GM23338 (cell line): ENCODE measurements at regions not wholly inside any gene's neighbourhood (a gene's known extent, or its start where the extent isn't known, plus 50 kb on each side); places are given as distances from the start of the nearest gene placed in this dataset.

Source experiments
- EZH2 ChIP-seq: fragments of 200-600 bp; sonication (generic); IDR thresholded peaks from one replicate; pipeline ENCODE4 v1.8.0; 2017; ENCODE audit warnings: antibody characterized with exemption, mild to moderate bottlenecking, low read depth; ENCODE audit not compliant: unreplicated experiment
- EZH2phosphoT487 ChIP-seq: fragments of 200-600 bp; sonication (generic); IDR thresholded peaks from one replicate; pipeline ENCODE4 v1.8.1; 2018; ENCODE audit warnings: antibody characterized with exemption; ENCODE audit not compliant: unreplicated experiment
- JUNB ChIP-seq: IDR thresholded peaks from one replicate; pipeline ENCODE4 v1.6.1; 2016; ENCODE audit warnings: antibody characterized with exemption; ENCODE audit not compliant: unreplicated experiment
- NANOG ChIP-seq: IDR thresholded peaks from 2 replicates; pipeline ENCODE4 v1.6.1; 2016; ENCODE audit warnings: antibody characterized with exemption, borderline replicate concordance
- POLR2AphosphoS5 ChIP-seq: IDR thresholded peaks from 2 replicates; pipeline ENCODE4 v1.6.1; 2016; ENCODE audit warnings: antibody characterized with exemption, low read depth
- REST ChIP-seq: IDR thresholded peaks from one replicate; pipeline ENCODE4 v1.6.1; 2018; ENCODE audit warnings: antibody characterized with exemption; ENCODE audit not compliant: unreplicated experiment
- TF ChIP-seq, protein P1 (sequence below), 2 experiments: fragments of 200-600 bp in 1 of 2; sonication (generic) in 1 of 2; conservative IDR thresholded peaks; 2 replicates each; pipeline versions ENCODE4 v1.5.1 to v1.6.1; 2016 to 2017; ENCODE audit warnings: antibody characterized with exemption in 2 of 2, low read depth in 2 of 2, mild to moderate bottlenecking in 2 of 2, moderate library complexity in 1 of 2

DNA sequence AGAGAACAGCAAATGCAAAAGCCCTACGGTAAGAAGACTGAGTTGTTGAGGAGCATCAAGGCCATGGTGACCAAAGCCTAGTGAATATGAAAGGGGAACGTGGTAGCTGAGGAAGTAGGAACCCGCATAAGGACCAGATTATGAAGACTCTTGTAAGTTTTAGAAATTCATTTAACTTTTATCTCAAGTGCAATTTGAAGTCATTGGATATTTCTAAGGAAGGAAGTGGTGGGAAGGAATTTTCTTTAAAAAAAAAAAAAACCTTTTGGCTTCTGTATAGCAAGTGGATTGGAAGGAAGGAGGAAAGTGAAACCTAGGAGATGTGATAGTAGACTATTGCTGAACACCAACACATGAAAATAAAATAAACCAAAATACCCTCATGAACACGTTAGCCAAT, 119.0 kb downstream of the TNFSF18 start:
- TF ChIP-seq, protein P1, sequence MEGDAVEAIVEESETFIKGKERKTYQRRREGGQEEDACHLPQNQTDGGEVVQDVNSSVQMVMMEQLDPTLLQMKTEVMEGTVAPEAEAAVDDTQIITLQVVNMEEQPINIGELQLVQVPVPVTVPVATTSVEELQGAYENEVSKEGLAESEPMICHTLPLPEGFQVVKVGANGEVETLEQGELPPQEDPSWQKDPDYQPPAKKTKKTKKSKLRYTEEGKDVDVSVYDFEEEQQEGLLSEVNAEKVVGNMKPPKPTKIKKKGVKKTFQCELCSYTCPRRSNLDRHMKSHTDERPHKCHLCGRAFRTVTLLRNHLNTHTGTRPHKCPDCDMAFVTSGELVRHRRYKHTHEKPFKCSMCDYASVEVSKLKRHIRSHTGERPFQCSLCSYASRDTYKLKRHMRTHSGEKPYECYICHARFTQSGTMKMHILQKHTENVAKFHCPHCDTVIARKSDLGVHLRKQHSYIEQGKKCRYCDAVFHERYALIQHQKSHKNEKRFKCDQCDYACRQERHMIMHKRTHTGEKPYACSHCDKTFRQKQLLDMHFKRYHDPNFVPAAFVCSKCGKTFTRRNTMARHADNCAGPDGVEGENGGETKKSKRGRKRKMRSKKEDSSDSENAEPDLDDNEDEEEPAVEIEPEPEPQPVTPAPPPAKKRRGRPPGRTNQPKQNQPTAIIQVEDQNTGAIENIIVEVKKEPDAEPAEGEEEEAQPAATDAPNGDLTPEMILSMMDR (conservative IDR thresholded peaks at IDR 0.05; ENCODE audit: low read depth in 2 of 2), result no peak
- TF ChIP-seq POLR2AphosphoS5 (no peak), REST (no peak), EZH2phosphoT487 (no peak), JUNB (no peak), NANOG (no peak), EZH2 (no peak)
